Esophagus muscularis mucosa (tissue), 4 donors: ENCODE measurements at regions not wholly inside any gene's neighbourhood (a gene's known extent, or its start where the extent isn't known, plus 50 kb on each side); places are given as distances from the start of the nearest gene placed in this dataset.

Source experiments
- DNase-seq: peaks from one replicate; pipeline ENCODE4 v3.0.0-alpha.2; 2017; ENCODE audit errors: extremely low spot score
- H3K27ac ChIP-seq, 4 donors: fragments of 200-600 bp; sonication (generic); replicated peaks in 1 of 4; 1 replicate in 3 of 4; 2 replicates in 1 of 4; pipeline ENCODE4 v1.5.1; 2016 to 2019; ENCODE audit warnings: mild to moderate bottlenecking in 1 of 4
- H3K27me3 ChIP-seq, 4 donors: fragments of 200-600 bp; sonication (generic); one replicate each; pipeline versions ENCODE4 v1.5.1 to v1.6.0; 2016 to 2019
- H3K36me3 ChIP-seq, 4 donors: fragments of 200-600 bp; sonication (generic); one replicate each; pipeline ENCODE4 v1.5.1; 2016 to 2019
- H3K4me1 ChIP-seq, 4 donors: fragments of 200-600 bp; sonication (generic); one replicate each; pipeline ENCODE4 v1.5.1; 2016 to 2019
- H3K4me3 ChIP-seq, 4 donors: fragments of 200-600 bp; sonication (generic); 1 replicate in 2 of 4; 2 replicates in 2 of 4; pipeline ENCODE4 v1.5.1; 2016 to 2019; ENCODE audit warnings: mild to moderate bottlenecking in 4 of 4, moderate library complexity in 1 of 4
- H3K9me3 ChIP-seq, 4 donors: fragments of 200-600 bp; sonication (generic); 1 replicate in 3 of 4; 2 replicates in 1 of 4; pipeline ENCODE4 v1.5.1; 2016 to 2019
- EP300 ChIP-seq: sonication (generic); formaldehyde crosslinking; IDR thresholded peaks from one replicate; pipeline ENCODE4 v1.6.1; 2017; ENCODE audit warnings: antibody characterized with exemption
- POLR2A ChIP-seq: fragments of 450-650 bp; IDR thresholded peaks from one replicate; pipeline ENCODE4 v1.6.1; 2017; ENCODE audit warnings: antibody characterized with exemption, moderate library complexity, mild to moderate bottlenecking, low read depth
- POLR2AphosphoS5 ChIP-seq, 2 donors: sonication (generic); formaldehyde crosslinking; IDR thresholded peaks; one replicate each; pipeline ENCODE4 v1.6.1; 2017; ENCODE audit warnings: antibody characterized with exemption in 2 of 2
- WGBS: methylation state at CpG from one replicate; pipeline ENCODE4 v1.1.5; 2018; 5-methylcytosine and 5-hydroxymethylcytosine counted together
- intact Hi-C: fragments of 100-400 bp; cut with DNase I; formaldehyde crosslinking; loops from one replicate; pipeline ENCODE4 v1.15.1; 2023
- TF ChIP-seq, protein P1 (sequence below), 3 experiments: fragments of 200-600 bp in 2 of 3; fragments of 450-650 bp in 1 of 3; sonication (generic) in 2 of 3; IDR thresholded peaks; one replicate each; pipeline ENCODE4 v1.5.1; 2017 to 2019; ENCODE audit warnings: antibody characterized with exemption in 3 of 3, mild to moderate bottlenecking in 2 of 3, moderate library complexity in 1 of 3

DNA sequence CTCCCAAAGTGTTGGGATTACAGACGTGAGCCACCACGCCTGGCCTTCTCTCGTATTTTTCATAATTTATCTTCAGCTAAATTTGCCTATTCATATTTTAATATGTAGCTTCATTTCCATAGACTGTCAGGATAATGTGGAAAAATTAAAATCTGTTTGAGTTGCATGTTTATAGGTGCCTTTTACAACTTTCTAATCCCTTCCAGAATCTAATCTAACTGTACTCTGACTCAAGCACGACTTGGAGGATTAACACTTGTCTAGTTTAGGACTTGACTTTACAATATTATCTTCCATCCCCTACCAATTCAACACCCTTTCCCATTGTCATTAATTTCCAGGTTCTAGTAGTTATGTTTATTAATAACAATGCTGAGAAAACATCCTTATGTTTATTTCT, 1761.5 kb downstream of the MAT2B start:
- TF ChIP-seq POLR2A (no peak), EP300 (no peak), POLR2AphosphoS5 (IDR thresholded peaks at IDR 0.05) (no peak)
- TF ChIP-seq, protein P1, sequence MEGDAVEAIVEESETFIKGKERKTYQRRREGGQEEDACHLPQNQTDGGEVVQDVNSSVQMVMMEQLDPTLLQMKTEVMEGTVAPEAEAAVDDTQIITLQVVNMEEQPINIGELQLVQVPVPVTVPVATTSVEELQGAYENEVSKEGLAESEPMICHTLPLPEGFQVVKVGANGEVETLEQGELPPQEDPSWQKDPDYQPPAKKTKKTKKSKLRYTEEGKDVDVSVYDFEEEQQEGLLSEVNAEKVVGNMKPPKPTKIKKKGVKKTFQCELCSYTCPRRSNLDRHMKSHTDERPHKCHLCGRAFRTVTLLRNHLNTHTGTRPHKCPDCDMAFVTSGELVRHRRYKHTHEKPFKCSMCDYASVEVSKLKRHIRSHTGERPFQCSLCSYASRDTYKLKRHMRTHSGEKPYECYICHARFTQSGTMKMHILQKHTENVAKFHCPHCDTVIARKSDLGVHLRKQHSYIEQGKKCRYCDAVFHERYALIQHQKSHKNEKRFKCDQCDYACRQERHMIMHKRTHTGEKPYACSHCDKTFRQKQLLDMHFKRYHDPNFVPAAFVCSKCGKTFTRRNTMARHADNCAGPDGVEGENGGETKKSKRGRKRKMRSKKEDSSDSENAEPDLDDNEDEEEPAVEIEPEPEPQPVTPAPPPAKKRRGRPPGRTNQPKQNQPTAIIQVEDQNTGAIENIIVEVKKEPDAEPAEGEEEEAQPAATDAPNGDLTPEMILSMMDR (IDR thresholded peaks at IDR 0.05) = no peak
- H3K36me3 ChIP-seq = no peaks in the 10 kb centered on the region
- no peak for DNase-seq
- H3K27me3 ChIP-seq = no peaks in the 10 kb centered on the region
- H3K27ac ChIP-seq = no peak overlapping the region
- intact Hi-C loops = no loop called here
- H3K4me1 ChIP-seq = no peaks in the 10 kb centered on the region
- 85% methylated on average over 4 of the region's 4 CpGs for WGBS
- no peaks in the 10 kb centered on the region for H3K9me3 ChIP-seq
- no peak overlapping the region for H3K4me3 ChIP-seq

DNA sequence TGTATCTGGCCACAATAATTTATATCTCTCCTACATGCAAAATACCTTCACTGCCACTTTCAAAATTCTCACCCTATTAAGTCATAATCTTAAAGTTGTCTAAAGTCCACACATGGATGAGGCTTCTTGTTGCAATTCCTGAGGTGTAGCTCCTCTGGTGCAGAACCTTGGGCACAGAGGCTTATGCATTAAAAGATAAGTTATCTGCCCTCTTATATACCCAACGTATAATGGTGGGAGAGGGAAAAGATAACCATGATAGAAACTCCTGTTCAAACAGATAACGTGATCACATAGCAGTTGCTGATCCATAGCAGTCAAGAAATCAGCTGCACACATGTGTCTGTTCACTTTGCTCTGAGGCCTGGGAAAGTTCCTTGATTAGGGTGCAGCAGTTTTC, 1767.0 kb downstream of the MAT2B start:
- no peaks in the 10 kb centered on the region for H3K27me3 ChIP-seq
- no peak overlapping the region for H3K4me3 ChIP-seq
- H3K36me3 ChIP-seq = no peaks in the 10 kb centered on the region
- DNase-seq = no peak
- no peaks in the 10 kb centered on the region for H3K9me3 ChIP-seq
- H3K4me1 ChIP-seq = no peaks in the 10 kb centered on the region
- H3K27ac ChIP-seq = no peak overlapping the region
- TF ChIP-seq, protein P1 (IDR thresholded peaks at IDR 0.05) = no peak
- TF ChIP-seq POLR2AphosphoS5 (IDR thresholded peaks at IDR 0.05) (no peak), EP300 (no peak), POLR2A (no peak)
- intact Hi-C loops = no loop called here
- 85% methylated on average over 2 of the region's 2 CpGs for WGBS

DNA sequence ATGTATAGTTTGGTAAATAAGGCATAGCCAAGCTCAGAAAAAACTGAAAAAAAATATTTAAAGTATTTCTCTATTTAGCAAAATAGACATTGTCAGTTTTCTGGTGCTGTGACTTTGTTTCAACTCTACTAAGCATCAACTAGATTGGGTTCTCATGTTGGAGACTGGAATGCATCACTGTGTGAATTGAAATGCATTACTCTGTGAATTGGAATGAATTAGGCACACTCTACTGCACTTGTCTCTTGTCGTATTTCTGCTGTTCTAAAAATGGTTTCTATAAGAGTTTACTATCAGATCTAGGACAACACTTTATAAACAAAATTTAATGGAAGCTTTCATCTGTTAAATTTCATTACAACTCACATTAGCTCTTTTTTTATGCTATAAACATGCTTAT, 1772.2 kb downstream of the MAT2B start:
- Histone ChIP-seq H3K4me1 (no peaks in the 10 kb centered on the region), H3K27me3 (no peaks in the 10 kb centered on the region), H3K4me3 (no peak overlapping the region), H3K27ac (no peak overlapping the region), H3K36me3 (no peaks in the 10 kb centered on the region), H3K9me3 (no peaks in the 10 kb centered on the region)
- intact Hi-C loops = no loop called here
- no peak for TF ChIP-seq POLR2AphosphoS5 (IDR thresholded peaks at IDR 0.05)
- no peak for TF ChIP-seq POLR2A
- TF ChIP-seq, protein P1 (IDR thresholded peaks at IDR 0.05) = no peak
- TF ChIP-seq EP300 = no peak
- no peak for DNase-seq
- 70% methylated on average over 1 of the region's 1 CpG for whole genome bisulfite sequencing

DNA sequence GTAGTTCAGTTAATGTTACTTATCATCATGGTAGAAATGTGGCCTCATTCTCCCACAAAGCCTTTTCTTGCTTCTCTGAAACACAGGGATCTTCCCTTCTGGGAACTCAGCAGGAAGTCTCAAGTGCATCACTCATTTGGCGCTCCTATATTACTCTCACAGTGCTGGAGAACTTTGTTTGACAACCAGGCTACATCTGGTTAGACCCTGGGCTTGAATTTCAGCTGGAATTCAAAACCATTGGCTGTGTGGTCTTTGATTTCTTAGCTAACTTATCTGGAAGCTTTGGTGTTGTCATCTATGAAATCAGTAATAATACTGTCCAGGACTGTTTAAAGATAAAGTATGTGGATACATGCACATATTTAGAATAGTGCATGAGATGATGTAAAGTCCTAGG, 1777.1 kb downstream of the MAT2B start:
- TF ChIP-seq, protein P1 (IDR thresholded peaks at IDR 0.05) = no peak
- TF ChIP-seq POLR2A (no peak), POLR2AphosphoS5 (IDR thresholded peaks at IDR 0.05) (no peak), EP300 (no peak)
- H3K27me3 ChIP-seq = no peaks in the 10 kb centered on the region
- 86% methylated on average over 1 of the region's 1 CpG for WGBS
- H3K9me3 ChIP-seq = no peaks in the 10 kb centered on the region
- H3K27ac ChIP-seq = no peak overlapping the region
- no peaks in the 10 kb centered on the region for H3K4me1 ChIP-seq
- DNase-seq = no peak
- intact Hi-C loops = no loop called here
- no peaks in the 10 kb centered on the region for H3K36me3 ChIP-seq
- H3K4me3 ChIP-seq = no peak overlapping the region

DNA sequence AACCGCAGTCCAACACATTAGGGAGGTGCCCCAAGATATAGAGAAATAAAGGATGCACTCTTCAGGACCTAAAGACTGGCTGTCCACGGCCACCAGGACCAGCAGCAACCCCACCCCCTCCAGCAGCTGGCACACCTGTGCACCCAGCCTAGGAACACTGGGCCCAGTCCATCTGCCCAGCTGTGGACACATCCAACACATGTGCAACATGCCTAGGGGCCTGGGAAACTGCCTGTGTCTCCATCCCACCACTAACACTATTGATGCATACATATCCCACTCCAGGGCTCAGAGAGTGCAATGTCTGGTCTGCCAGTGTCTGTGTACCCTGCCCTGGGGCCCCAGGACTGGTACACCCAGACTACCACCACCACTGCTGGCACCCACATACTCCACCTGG, 1781.3 kb downstream of the MAT2B start:
- WGBS = no CpG with 5 or more reads among the region's 2 CpGs
- intact Hi-C loops = no loop called here
- TF ChIP-seq POLR2A = no peak
- TF ChIP-seq, protein P1 (IDR thresholded peaks at IDR 0.05) = no peak
- no peak overlapping the region for H3K4me3 ChIP-seq
- H3K27me3 ChIP-seq = no peaks in the 10 kb centered on the region
- no peak overlapping the region for H3K27ac ChIP-seq
- H3K9me3 ChIP-seq = no peaks in the 10 kb centered on the region
- no peak for DNase-seq
- no peaks in the 10 kb centered on the region for H3K36me3 ChIP-seq
- no peaks in the 10 kb centered on the region for H3K4me1 ChIP-seq
